SU-DHL-6 (cell line): ENCODE measurements at regions not wholly inside any gene's neighbourhood (a gene's known extent, or its start where the extent isn't known, plus 50 kb on each side); places are given as distances from the start of the nearest gene placed in this dataset.

Source experiments
- EZH2phosphoT487 ChIP-seq: fragments of 200-600 bp; sonication (generic), shearing (Covaris generic); conservative IDR thresholded peaks from 2 replicates; pipeline ENCODE4 v1.6.1; 2018; ENCODE audit warnings: mild to moderate bottlenecking, antibody characterized with exemption, low read length, moderate library complexity, mixed read lengths
- TF ChIP-seq, protein P1 (sequence below): fragments of 200-600 bp; sonication (generic); IDR thresholded peaks from one replicate; pipeline ENCODE4 v1.5.1; 2017; ENCODE audit warnings: antibody characterized with exemption, mild to moderate bottlenecking, low read length, moderate library complexity; ENCODE audit not compliant: insufficient read depth, poor library complexity, severe bottlenecking

DNA sequence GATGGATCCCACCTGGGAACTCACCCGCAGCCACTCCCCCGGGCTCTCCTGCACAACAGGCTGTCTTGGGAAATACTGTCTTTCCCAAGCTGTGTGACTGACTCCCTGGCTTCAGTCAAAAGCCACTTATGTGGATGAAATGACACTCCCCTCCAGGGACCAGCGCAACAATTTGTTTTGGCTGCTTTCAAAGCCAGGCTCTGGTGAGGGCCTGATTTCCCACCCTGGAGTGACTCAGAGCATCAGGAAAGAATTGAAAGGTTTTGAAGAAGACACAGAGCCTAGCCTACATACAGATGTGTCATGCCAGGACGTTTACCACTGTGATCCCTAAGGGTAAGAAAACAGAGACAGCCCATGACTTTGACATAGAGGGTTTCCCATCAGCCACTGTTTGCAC, 550.5 kb downstream of the MIAT start:
- TF ChIP-seq, protein P1, sequence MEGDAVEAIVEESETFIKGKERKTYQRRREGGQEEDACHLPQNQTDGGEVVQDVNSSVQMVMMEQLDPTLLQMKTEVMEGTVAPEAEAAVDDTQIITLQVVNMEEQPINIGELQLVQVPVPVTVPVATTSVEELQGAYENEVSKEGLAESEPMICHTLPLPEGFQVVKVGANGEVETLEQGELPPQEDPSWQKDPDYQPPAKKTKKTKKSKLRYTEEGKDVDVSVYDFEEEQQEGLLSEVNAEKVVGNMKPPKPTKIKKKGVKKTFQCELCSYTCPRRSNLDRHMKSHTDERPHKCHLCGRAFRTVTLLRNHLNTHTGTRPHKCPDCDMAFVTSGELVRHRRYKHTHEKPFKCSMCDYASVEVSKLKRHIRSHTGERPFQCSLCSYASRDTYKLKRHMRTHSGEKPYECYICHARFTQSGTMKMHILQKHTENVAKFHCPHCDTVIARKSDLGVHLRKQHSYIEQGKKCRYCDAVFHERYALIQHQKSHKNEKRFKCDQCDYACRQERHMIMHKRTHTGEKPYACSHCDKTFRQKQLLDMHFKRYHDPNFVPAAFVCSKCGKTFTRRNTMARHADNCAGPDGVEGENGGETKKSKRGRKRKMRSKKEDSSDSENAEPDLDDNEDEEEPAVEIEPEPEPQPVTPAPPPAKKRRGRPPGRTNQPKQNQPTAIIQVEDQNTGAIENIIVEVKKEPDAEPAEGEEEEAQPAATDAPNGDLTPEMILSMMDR = no peak
- TF ChIP-seq EZH2phosphoT487 = no peak
